Cardiac muscle cell (in vitro differentiated cells and primary cell): ENCODE measurements at regions not wholly inside any gene's neighbourhood (a gene's known extent, or its start where the extent isn't known, plus 50 kb on each side); places are given as distances from the start of the nearest gene placed in this dataset.

ENCODE experiments used
- DNase-seq, 2 donors: peaks; one replicate each; pipeline versions ENCODE4 v3.0.0 to v3.0.0-alpha.2; 2010 to 2017; ENCODE audit warnings: low read depth in 1 of 2, low spot score in 1 of 2
- H3K27ac ChIP-seq: fragments of 200-600 bp; sonication (generic); 2 replicates; pipeline ENCODE4 v1.5.1; 2016
- H3K27me3 ChIP-seq: fragments of 200-600 bp; sonication (generic); 2 replicates; pipeline ENCODE4 v1.6.0; 2016; ENCODE audit warnings: control low read depth
- H3K36me3 ChIP-seq: fragments of 200-600 bp; sonication (generic); 2 replicates; pipeline ENCODE4 v1.5.1; 2016; ENCODE audit warnings: control low read depth
- H3K4me1 ChIP-seq: fragments of 200-600 bp; sonication (generic); 2 replicates; pipeline ENCODE4 v1.8.1; 2017; ENCODE audit warnings: low read depth, mild to moderate bottlenecking, mixed run types
- H3K4me3 ChIP-seq: fragments of 200-600 bp; sonication (generic); 2 replicates; pipeline ENCODE4 v1.5.1; 2016; ENCODE audit warnings: mild to moderate bottlenecking
- H3K9me3 ChIP-seq: fragments of 200-600 bp; sonication (generic); 2 replicates; pipeline ENCODE4 v1.5.1; 2017; ENCODE audit warnings: low read depth, mild to moderate bottlenecking, control low read depth
- CTCF ChIP-seq: IDR thresholded peaks from 2 replicates; pipeline ENCODE4 v1.5.1; 2012; ENCODE audit warnings: low read depth, mild to moderate bottlenecking, low read length

- no peak for TF ChIP-seq CTCF
- DNase-seq, result no peak
- H3K9me3 ChIP-seq, result no peaks in the 10 kb centered on the region
- no peaks in the 10 kb centered on the region for H3K4me1 ChIP-seq
- H3K27ac ChIP-seq, result no peak overlapping the region
- no peaks in the 10 kb centered on the region for H3K27me3 ChIP-seq
- H3K4me3 ChIP-seq, result no peak overlapping the region
- H3K36me3 ChIP-seq, result no peaks in the 10 kb centered on the region
Measured at GRCh38 chr18:7470503-7470902, 96.6 kb upstream of the PTPRM start.

GRCh38 chr18:7476386-7476785 is 90.7 kb upstream of the PTPRM start:
- Histone ChIP-seq H3K4me1 (no peaks in the 10 kb centered on the region), H3K27ac (no peak overlapping the region), H3K27me3 (no peaks in the 10 kb centered on the region), H3K9me3 (no peaks in the 10 kb centered on the region), H3K36me3 (no peaks in the 10 kb centered on the region), H3K4me3 (no peak overlapping the region)
- no peak for TF ChIP-seq CTCF
- no peak for DNase-seq

- Histone ChIP-seq H3K4me3 (no peak overlapping the region), H3K36me3 (no peaks in the 10 kb centered on the region), H3K27ac (no peak overlapping the region), H3K9me3 (no peaks in the 10 kb centered on the region), H3K27me3 (no peaks in the 10 kb centered on the region), H3K4me1 (no peaks in the 10 kb centered on the region)
- no peak for DNase-seq
- no peak for TF ChIP-seq CTCF
Measured at GRCh38 chr18:7479756-7480155, 87.4 kb upstream of the PTPRM start.

- no peak for TF ChIP-seq CTCF
- H3K27me3 ChIP-seq, result no peaks in the 10 kb centered on the region
- no peaks in the 10 kb centered on the region for H3K36me3 ChIP-seq
- no peak overlapping the region for H3K4me3 ChIP-seq
- no peak for DNase-seq
- H3K9me3 ChIP-seq, result no peaks in the 10 kb centered on the region
- H3K4me1 ChIP-seq, result no peaks in the 10 kb centered on the region
- H3K27ac ChIP-seq, result no peak overlapping the region
Measured at GRCh38 chr18:7480879-7481278, 86.2 kb upstream of the PTPRM start.

GRCh38 chr18:7482342-7482741 is 84.8 kb upstream of the PTPRM start:
- no peaks in the 10 kb centered on the region for H3K4me1 ChIP-seq
- H3K36me3 ChIP-seq, result no peaks in the 10 kb centered on the region
- no peak overlapping the region for H3K27ac ChIP-seq
- no peaks in the 10 kb centered on the region for H3K27me3 ChIP-seq
- no peaks in the 10 kb centered on the region for H3K9me3 ChIP-seq
- no peak for TF ChIP-seq CTCF
- no peak for DNase-seq
- no peak overlapping the region for H3K4me3 ChIP-seq

GRCh38 chr18:7485616-7486015 is 81.5 kb upstream of the PTPRM start:
- Histone ChIP-seq H3K36me3 (no peaks in the 10 kb centered on the region), H3K4me3 (no peak overlapping the region), H3K27ac (no peak overlapping the region), H3K9me3 (no peaks in the 10 kb centered on the region), H3K4me1 (no peaks in the 10 kb centered on the region), H3K27me3 (no peaks in the 10 kb centered on the region)
- DNase-seq, result no peak
- no peak for TF ChIP-seq CTCF
